HG02840 (cell line): ENCODE measurements at regions not wholly inside any gene's neighbourhood (a gene's known extent, or its start where the extent isn't known, plus 50 kb on each side); places are given as distances from the start of the nearest gene placed in this dataset.

Source experiments
- ATAC-seq: cut with Tn5 transposase; IDR thresholded peaks from one replicate; pipeline ENCODE4 v1.9.1; 2021; ENCODE audit warnings: mild to moderate bottlenecking, moderate library complexity, moderate number of reproducible peaks; ENCODE audit not compliant: unreplicated experiment, low FRiP score

GRCh38 chr16:79918916-79919315, 318.4 kb upstream of the MAF start:
- ATAC-seq: no peak

GRCh38 chr16:79915761-79916160, 315.2 kb upstream of the MAF start:
- ATAC-seq: no peak

- no peak for ATAC-seq
Measured at GRCh38 chr16:79914961-79915720, 314.6 kb upstream of the MAF start.

GRCh38 chr16:79912592-79913310, 312.2 kb upstream of the MAF start:
- no peak for ATAC-seq

- ATAC-seq: no peak
Measured at GRCh38 chr16:79911660-79912059, 311.1 kb upstream of the MAF start.

- no peak for ATAC-seq
Measured at GRCh38 chr16:79909571-79909970, 309.0 kb upstream of the MAF start.

GRCh38 chr16:79903471-79903870, 302.9 kb upstream of the MAF start:
- no peak for ATAC-seq

GRCh38 chr16:79902351-79902750, 301.8 kb upstream of the MAF start:
- ATAC-seq: no peak

- no peak for ATAC-seq
Measured at GRCh38 chr16:79901522-79901921, 301.0 kb upstream of the MAF start.

- ATAC-seq: no peak
Measured at GRCh38 chr16:79899716-79900115, 299.2 kb upstream of the MAF start.

GRCh38 chr16:79899316-79899715, 298.8 kb upstream of the MAF start:
- ATAC-seq: no peak

- ATAC-seq: no peak
Measured at GRCh38 chr16:79898703-79899102, 298.2 kb upstream of the MAF start.

- no peak for ATAC-seq
Measured at GRCh38 chr16:79897453-79898146, 297.1 kb upstream of the MAF start.

- ATAC-seq: no peak
Measured at GRCh38 chr16:79897104-79897452, 296.5 kb upstream of the MAF start.

- ATAC-seq: no peak
Measured at GRCh38 chr16:79895917-79896203, 295.3 kb upstream of the MAF start.

GRCh38 chr16:79895053-79895916, 294.7 kb upstream of the MAF start:
- ATAC-seq: no peak

- ATAC-seq: no peak
Measured at GRCh38 chr16:79893445-79893844, 292.9 kb upstream of the MAF start.

GRCh38 chr16:79892278-79892677, 291.7 kb upstream of the MAF start:
- no peak for ATAC-seq

- no peak for ATAC-seq
Measured at GRCh38 chr16:79891458-79891857, 290.9 kb upstream of the MAF start.

GRCh38 chr16:79887541-79888540, 287.3 kb upstream of the MAF start:
- ATAC-seq: no peak
